ENCODE measurements at regions not wholly inside any gene's neighbourhood (a gene's known extent, or its start where the extent isn't known, plus 50 kb on each side); places are given as distances from the start of the nearest gene placed in this dataset.

DNA sequence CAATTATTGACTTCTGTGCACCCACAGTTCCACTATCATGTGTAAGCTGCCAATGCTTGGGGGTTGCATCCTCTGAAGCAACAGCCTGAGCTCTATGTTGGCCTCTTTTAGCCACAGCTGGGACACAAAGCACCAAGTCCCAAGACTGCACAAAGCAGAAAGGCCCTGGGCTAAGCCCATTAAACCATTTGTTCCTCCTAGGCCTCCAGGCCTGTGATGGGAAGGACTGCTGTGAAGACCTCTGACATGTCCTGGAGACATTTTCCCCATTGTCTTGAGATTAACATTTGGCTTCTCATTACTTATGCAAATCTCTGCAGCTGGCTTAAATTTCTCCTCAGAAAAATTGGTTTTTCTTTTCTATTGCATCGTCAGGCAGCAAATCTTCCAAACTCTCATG lies 123.7 kb upstream of the DEPDC1 start:
- no peak for TF ChIP-seq PKNOX1 (IDR thresholded peaks at IDR 0.05)
- no peak for TF ChIP-seq SP1 (IDR thresholded peaks at IDR 0.05)
- no peak for TF ChIP-seq TARDBP (IDR thresholded peaks at IDR 0.05)
- TF ChIP-seq FOXM1 (IDR thresholded peaks at IDR 0.05; ENCODE audit: borderline replicate concordance), result no peak
- no peak for TF ChIP-seq FOXK2 (IDR thresholded peaks at IDR 0.05)
- TF ChIP-seq BHLHE40 (IDR thresholded peaks at IDR 0.05; ENCODE audit: borderline replicate concordance), result no peak
- no peak for TF ChIP-seq ZNF384 (IDR thresholded peaks at IDR 0.05)
- no peak for TF ChIP-seq SUZ12 (IDR thresholded peaks at IDR 0.05)
- no peak for TF ChIP-seq FOXA1 (IDR thresholded peaks at IDR 0.05)
- TF ChIP-seq ELF4 (IDR thresholded peaks at IDR 0.05), result no peak
- TF ChIP-seq LEF1 (IDR thresholded peaks at IDR 0.05; ENCODE audit: borderline replicate concordance), result no peak
- no peak for TF ChIP-seq L3MBTL2 (conservative IDR thresholded peaks at IDR 0.05)
- TF ChIP-seq HDGF (IDR thresholded peaks at IDR 0.05; ENCODE audit: borderline replicate concordance), result no peak
- no peak for TF ChIP-seq ARNT (IDR thresholded peaks at IDR 0.05)

Data from HEK293T (cell line).